ENCODE measurements at regions not wholly inside any gene's neighbourhood (a gene's known extent, or its start where the extent isn't known, plus 50 kb on each side); places are given as distances from the start of the nearest gene placed in this dataset.

GRCh38 chr15:94943888-94944287 lies 712.5 kb downstream of the MCTP2 start:
- no peaks in the 10 kb centered on the region for H3K9me3 ChIP-seq (replicated peaks)
- H3K36me3 ChIP-seq, result no peaks in the 10 kb centered on the region; the same call in 1 of the 2 replicates

GRCh38 chr15:94951538-94951937 lies 720.2 kb downstream of the MCTP2 start:
- Histone ChIP-seq H3K4me3 (no peak overlapping the region), H3K27me3 (no peaks in the 10 kb centered on the region), H3K4me1 (no peaks in the 10 kb centered on the region), H3K27ac (no peak overlapping the region), H3K9me3 (replicated peaks) (no peaks in the 10 kb centered on the region), H3K36me3 (no peaks in the 10 kb centered on the region; the same call in 1 of the 2 replicates)
- DNase-seq, result no peak

More at GRCh38 chr15:94943888-94944287, 712.5 kb downstream of the MCTP2 start:
- no peak for DNase-seq
- Histone ChIP-seq H3K4me3 (no peak overlapping the region), H3K27ac (no peak overlapping the region), H3K27me3 (no peaks in the 10 kb centered on the region), H3K4me1 (no peaks in the 10 kb centered on the region)

- Histone ChIP-seq H3K4me1 (no peaks in the 10 kb centered on the region), H3K27ac (no peak overlapping the region), H3K9me3 (replicated peaks) (no peaks in the 10 kb centered on the region), H3K36me3 (no peaks in the 10 kb centered on the region), H3K27me3 (no peaks in the 10 kb centered on the region), H3K4me3 (no peak overlapping the region)
- DNase-seq, result no peak
These were observed 732.6 kb downstream of the MCTP2 start for GRCh38 chr15:94963953-94964352.

GRCh38 chr15:94965593-94965992 lies 734.2 kb downstream of the MCTP2 start:
- Histone ChIP-seq H3K4me3 (no peak overlapping the region), H3K9me3 (replicated peaks) (no peaks in the 10 kb centered on the region), H3K27ac (no peak overlapping the region), H3K4me1 (peaks cover 12% of the 10 kb centered on the region), H3K36me3 (no peaks in the 10 kb centered on the region), H3K27me3 (no peaks in the 10 kb centered on the region)
- no peak for DNase-seq

- H3K4me3 ChIP-seq, result no peak overlapping the region
- no peak overlapping the region for H3K27ac ChIP-seq
- peaks cover 17% of the 10 kb centered on the region for H3K4me1 ChIP-seq
- H3K36me3 ChIP-seq, result no peaks in the 10 kb centered on the region
- no peaks in the 10 kb centered on the region for H3K27me3 ChIP-seq
- DNase-seq, result no peak
- no peaks in the 10 kb centered on the region for H3K9me3 ChIP-seq (replicated peaks)
These were observed 736.8 kb downstream of the MCTP2 start for GRCh38 chr15:94968133-94968532.

GRCh38 chr15:94970096-94970495 lies 738.7 kb downstream of the MCTP2 start:
- DNase-seq, result peak; percentile 62 to 80
- Histone ChIP-seq H3K27ac (peak overlapping the region; percentile 47), H3K4me1 (peaks cover 17% of the 10 kb centered on the region), H3K4me3 (no peak overlapping the region), H3K27me3 (no peaks in the 10 kb centered on the region), H3K36me3 (no peaks in the 10 kb centered on the region), H3K9me3 (replicated peaks) (no peaks in the 10 kb centered on the region)

GRCh38 chr15:94970802-94971201 lies 739.4 kb downstream of the MCTP2 start:
- Histone ChIP-seq H3K4me1 (peaks cover 17% of the 10 kb centered on the region), H3K27ac (peak overlapping the region; percentile 47), H3K9me3 (replicated peaks) (no peaks in the 10 kb centered on the region), H3K4me3 (no peak overlapping the region), H3K27me3 (no peaks in the 10 kb centered on the region), H3K36me3 (no peaks in the 10 kb centered on the region)
- DNase-seq, result peak in 1 of 2 experiments; percentile 11

- DNase-seq, result no peak
- Histone ChIP-seq H3K27me3 (no peaks in the 10 kb centered on the region), H3K27ac (no peak overlapping the region), H3K4me3 (no peak overlapping the region), H3K9me3 (replicated peaks) (no peaks in the 10 kb centered on the region; the same call in 1 of the 2 replicates), H3K4me1 (peaks cover 17% of the 10 kb centered on the region), H3K36me3 (no peaks in the 10 kb centered on the region)
These were observed 741.0 kb downstream of the MCTP2 start for GRCh38 chr15:94972314-94972713.

- no peak overlapping the region for H3K27ac ChIP-seq
- no peaks in the 10 kb centered on the region for H3K9me3 ChIP-seq (replicated peaks)
- H3K4me3 ChIP-seq, result no peak overlapping the region
- no peak for DNase-seq
- H3K4me1 ChIP-seq, result no peaks in the 10 kb centered on the region
- H3K36me3 ChIP-seq, result no peaks in the 10 kb centered on the region
- no peaks in the 10 kb centered on the region for H3K27me3 ChIP-seq
These were observed 755.7 kb downstream of the MCTP2 start for GRCh38 chr15:94987085-94987484.

- H3K4me3 ChIP-seq, result no peak overlapping the region
- no peaks in the 10 kb centered on the region for H3K36me3 ChIP-seq
- H3K27me3 ChIP-seq, result no peaks in the 10 kb centered on the region
- no peak overlapping the region for H3K27ac ChIP-seq
- H3K9me3 ChIP-seq (replicated peaks), result no peaks in the 10 kb centered on the region
- no peaks in the 10 kb centered on the region for H3K4me1 ChIP-seq
- no peak for DNase-seq
These were observed 760.4 kb downstream of the MCTP2 start for GRCh38 chr15:94991718-94992117.

GRCh38 chr15:95009635-95010034 lies 778.3 kb downstream of the MCTP2 start:
- H3K4me1 ChIP-seq, result peaks cover 7% of the 10 kb centered on the region; the same call in 1 of the 2 replicates

GRCh38 chr15:95013381-95013780 lies 782.0 kb downstream of the MCTP2 start:
- H3K4me1 ChIP-seq, result peaks cover 12% of the 10 kb centered on the region
- no peaks in the 10 kb centered on the region for H3K36me3 ChIP-seq
- no peaks in the 10 kb centered on the region for H3K27me3 ChIP-seq
- H3K9me3 ChIP-seq (replicated peaks), result no peaks in the 10 kb centered on the region
- no peak for DNase-seq
- H3K4me3 ChIP-seq, result no peak overlapping the region
- no peak overlapping the region for H3K27ac ChIP-seq

More at GRCh38 chr15:95009635-95010034, 778.3 kb downstream of the MCTP2 start:
- H3K4me3 ChIP-seq, result no peak overlapping the region
- H3K27me3 ChIP-seq, result no peaks in the 10 kb centered on the region
- no peak overlapping the region for H3K27ac ChIP-seq
- no peak for DNase-seq
- H3K36me3 ChIP-seq, result no peaks in the 10 kb centered on the region
- peaks cover 7% of the 10 kb centered on the region; the same call in 1 of the 2 replicates for H3K9me3 ChIP-seq (replicated peaks)

- Histone ChIP-seq H3K4me1 (peaks cover 21% of the 10 kb centered on the region), H3K4me3 (no peak overlapping the region), H3K9me3 (replicated peaks) (no peaks in the 10 kb centered on the region), H3K27me3 (no peaks in the 10 kb centered on the region), H3K36me3 (no peaks in the 10 kb centered on the region), H3K27ac (no peak overlapping the region)
- no peak for DNase-seq
These were observed 785.3 kb downstream of the MCTP2 start for GRCh38 chr15:95016511-95017229.

GRCh38 chr15:95017666-95018328 lies 786.4 kb downstream of the MCTP2 start:
- Histone ChIP-seq H3K9me3 (replicated peaks) (0 out of 2 replicates have a peak, but pooled peaks cover 3% of the 10 kb centered on the region), H3K27me3 (no peaks in the 10 kb centered on the region), H3K4me1 (peaks cover 21% of the 10 kb centered on the region), H3K4me3 (peak overlapping the region; percentile 23), H3K36me3 (no peaks in the 10 kb centered on the region), H3K27ac (no peak overlapping the region)
- DNase-seq, result peak; percentile 73 to 83

- 0 out of 2 replicates have a peak, but pooled peaks cover 3% of the 10 kb centered on the region for H3K9me3 ChIP-seq (replicated peaks)
- no peaks in the 10 kb centered on the region for H3K27me3 ChIP-seq
- H3K4me3 ChIP-seq, result peak overlapping the region; percentile 23; the same call in 1 of the 2 replicates
- H3K27ac ChIP-seq, result no peak overlapping the region
- H3K4me1 ChIP-seq, result peaks cover 14% of the 10 kb centered on the region
- DNase-seq, result peak in 1 of 2 experiments; percentile 29
- H3K36me3 ChIP-seq, result no peaks in the 10 kb centered on the region
These were observed 787.7 kb downstream of the MCTP2 start for GRCh38 chr15:95018888-95019545.
